Astrocyte (in vitro differentiated cells and primary cell): ENCODE measurements at regions not wholly inside any gene's neighbourhood (a gene's known extent, or its start where the extent isn't known, plus 50 kb on each side); places are given as distances from the start of the nearest gene placed in this dataset.

Experiments
- DNase-seq: peaks from one replicate; pipeline ENCODE4 v3.0.0-alpha.2; 2010; ENCODE audit warnings: low read depth
- FAIRE-seq: peaks from 2 replicates; lab custom pipeline; 2011; peaks lifted over from hg19 to GRCh38; lab: Jason Lieb, UNC
- H2AFZ ChIP-seq: 2 replicates; pipeline ENCODE4 v1.6.0; 2012; ENCODE audit warnings: low read depth, low read length, inconsistent platforms
- H3K27ac ChIP-seq: 2 replicates; pipeline ENCODE4 v1.5.1; 2011; ENCODE audit warnings: low read depth, low read length, inconsistent platforms
- H3K27me3 ChIP-seq: 2 replicates; pipeline ENCODE4 v1.6.0; 2011; ENCODE audit warnings: low read length, inconsistent platforms; ENCODE audit not compliant: insufficient read depth
- H3K36me3 ChIP-seq: 2 replicates; pipeline ENCODE4 v1.5.1; 2011; ENCODE audit warnings: low read length, inconsistent platforms; ENCODE audit not compliant: insufficient read depth
- H3K4me1 ChIP-seq: 2 replicates; pipeline ENCODE4 v1.5.1; 2011; ENCODE audit warnings: low read length, inconsistent platforms; ENCODE audit not compliant: insufficient read depth
- H3K4me2 ChIP-seq: 2 replicates; pipeline ENCODE4 v1.6.0; 2012; ENCODE audit warnings: low read length, inconsistent platforms
- H3K4me3 ChIP-seq: 2 replicates; pipeline ENCODE4 v1.5.1; 2011; ENCODE audit warnings: low read depth, mild to moderate bottlenecking, low read length, inconsistent platforms; ENCODE audit not compliant: insufficient read depth
- H3K79me2 ChIP-seq: 2 replicates; pipeline ENCODE4 v1.6.0; 2012; ENCODE audit warnings: mild to moderate bottlenecking, low read length, inconsistent platforms; ENCODE audit not compliant: insufficient read depth
- H3K9ac ChIP-seq: 2 replicates; pipeline ENCODE4 v1.6.0; 2012; ENCODE audit warnings: mild to moderate bottlenecking, low read length, inconsistent platforms
- H3K9me3 ChIP-seq: 2 replicates; pipeline ENCODE4 v1.5.1; 2012; ENCODE audit warnings: low read depth, mild to moderate bottlenecking, low read length, inconsistent platforms; ENCODE audit not compliant: insufficient read depth
- H4K20me1 ChIP-seq: 2 replicates; pipeline ENCODE4 v1.6.0; 2012; ENCODE audit warnings: low read length, inconsistent platforms; ENCODE audit not compliant: insufficient read depth
- H3K27ac Mint-ChIP-seq: one replicate; pipeline ENCODE4 v1.8.0; 2021; ENCODE audit warnings: mild to moderate bottlenecking, mixed read lengths; ENCODE audit not compliant: unreplicated experiment
- H3K27me3 Mint-ChIP-seq: one replicate; pipeline ENCODE4 v1.8.0; 2021; ENCODE audit warnings: low read depth, mixed read lengths; ENCODE audit not compliant: unreplicated experiment
- H3K36me3 Mint-ChIP-seq: one replicate; pipeline ENCODE4 v1.8.0; 2021; ENCODE audit warnings: low read depth, mixed read lengths; ENCODE audit not compliant: unreplicated experiment
- H3K4me1 Mint-ChIP-seq: one replicate; pipeline ENCODE4 v1.8.0; 2021; ENCODE audit warnings: low read depth, mixed read lengths; ENCODE audit not compliant: unreplicated experiment
- H3K4me3 Mint-ChIP-seq: one replicate; pipeline ENCODE4 v1.8.0; 2021; ENCODE audit warnings: mild to moderate bottlenecking, moderate library complexity, mixed read lengths; ENCODE audit not compliant: unreplicated experiment
- H3K9me3 Mint-ChIP-seq: one replicate; pipeline ENCODE4 v1.8.0; 2021; ENCODE audit warnings: mild to moderate bottlenecking, mixed read lengths; ENCODE audit not compliant: unreplicated experiment
- EZH2 ChIP-seq: IDR thresholded peaks from 2 replicates; pipeline ENCODE4 v1.6.1; 2012; ENCODE audit warnings: mild to moderate bottlenecking, low read length, inconsistent platforms; ENCODE audit not compliant: insufficient read depth
- TF ChIP-seq, protein P1 (sequence below): IDR thresholded peaks from 2 replicates; pipeline ENCODE4 v1.5.1; 2011; ENCODE audit warnings: low read depth, mild to moderate bottlenecking, inconsistent platforms, low read length, moderate library complexity; ENCODE audit not compliant: insufficient read depth

DNA sequence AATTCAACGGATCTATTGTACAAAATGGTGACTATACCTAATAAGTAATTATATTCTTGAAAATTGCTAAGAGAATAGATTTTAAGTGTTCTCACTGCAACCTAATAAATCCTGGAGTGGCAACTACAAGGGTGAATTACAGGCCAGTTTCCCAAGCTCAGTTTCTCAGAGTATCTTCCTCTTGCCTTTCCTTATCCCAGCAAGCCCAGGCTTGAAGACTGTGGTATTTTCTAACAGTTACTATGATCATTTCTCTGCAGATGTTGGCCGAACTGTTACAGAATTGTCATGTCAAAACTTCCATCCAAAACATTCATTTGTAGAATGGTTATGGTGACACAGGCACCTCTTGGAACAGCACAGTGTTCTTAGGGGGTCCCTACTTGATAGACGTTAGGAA is 138.1 kb upstream of the PTCHD4 start:
- H2AFZ ChIP-seq, result no peak overlapping the region
- no peak overlapping the region for H3K4me3 ChIP-seq
- no peak for TF ChIP-seq EZH2
- TF ChIP-seq, protein P1, sequence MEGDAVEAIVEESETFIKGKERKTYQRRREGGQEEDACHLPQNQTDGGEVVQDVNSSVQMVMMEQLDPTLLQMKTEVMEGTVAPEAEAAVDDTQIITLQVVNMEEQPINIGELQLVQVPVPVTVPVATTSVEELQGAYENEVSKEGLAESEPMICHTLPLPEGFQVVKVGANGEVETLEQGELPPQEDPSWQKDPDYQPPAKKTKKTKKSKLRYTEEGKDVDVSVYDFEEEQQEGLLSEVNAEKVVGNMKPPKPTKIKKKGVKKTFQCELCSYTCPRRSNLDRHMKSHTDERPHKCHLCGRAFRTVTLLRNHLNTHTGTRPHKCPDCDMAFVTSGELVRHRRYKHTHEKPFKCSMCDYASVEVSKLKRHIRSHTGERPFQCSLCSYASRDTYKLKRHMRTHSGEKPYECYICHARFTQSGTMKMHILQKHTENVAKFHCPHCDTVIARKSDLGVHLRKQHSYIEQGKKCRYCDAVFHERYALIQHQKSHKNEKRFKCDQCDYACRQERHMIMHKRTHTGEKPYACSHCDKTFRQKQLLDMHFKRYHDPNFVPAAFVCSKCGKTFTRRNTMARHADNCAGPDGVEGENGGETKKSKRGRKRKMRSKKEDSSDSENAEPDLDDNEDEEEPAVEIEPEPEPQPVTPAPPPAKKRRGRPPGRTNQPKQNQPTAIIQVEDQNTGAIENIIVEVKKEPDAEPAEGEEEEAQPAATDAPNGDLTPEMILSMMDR, result no peak
- Mint-ChIP-seq H3K9me3 (no peaks in the 10 kb centered on the region), H3K27me3 (no peaks in the 10 kb centered on the region), H3K4me3 (no peak overlapping the region), H3K27ac (no peak overlapping the region), H3K4me1 (no peaks in the 10 kb centered on the region), H3K36me3 (no peaks in the 10 kb centered on the region)
- H3K79me2 ChIP-seq, result no peaks in the 10 kb centered on the region
- H3K9me3 ChIP-seq, result no peaks in the 10 kb centered on the region
- DNase-seq (no peak), FAIRE-seq (no peak)
- H4K20me1 ChIP-seq, result no peaks in the 10 kb centered on the region
- no peak overlapping the region for H3K4me2 ChIP-seq
- no peak overlapping the region for H3K27ac ChIP-seq
- H3K36me3 ChIP-seq, result no peaks in the 10 kb centered on the region
- H3K27me3 ChIP-seq, result no peaks in the 10 kb centered on the region
- no peaks in the 10 kb centered on the region for H3K4me1 ChIP-seq
- no peak overlapping the region for H3K9ac ChIP-seq

DNA sequence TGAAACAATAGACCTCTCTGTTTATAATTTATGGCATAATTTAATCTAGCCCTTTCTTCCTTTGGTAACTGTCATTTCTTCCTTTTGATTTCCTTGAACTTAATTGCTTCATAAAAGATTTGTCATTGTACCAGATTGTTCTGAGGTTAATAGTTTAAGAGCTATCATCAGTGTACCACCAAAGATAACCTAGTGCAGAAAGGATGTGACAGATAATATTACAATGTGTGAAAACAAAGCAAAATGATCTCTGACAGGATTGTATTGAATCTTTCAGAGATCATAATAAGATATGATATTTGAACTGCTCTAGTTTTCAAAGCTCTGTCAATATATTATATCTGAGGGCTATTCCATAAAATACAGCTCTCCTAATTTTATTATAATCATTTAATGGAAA is 132.1 kb upstream of the PTCHD4 start:
- Histone ChIP-seq H3K9ac (no peak overlapping the region), H3K4me2 (no peak overlapping the region), H2AFZ (no peak overlapping the region), H3K79me2 (no peaks in the 10 kb centered on the region), H3K4me1 (no peaks in the 10 kb centered on the region), H3K9me3 (no peaks in the 10 kb centered on the region), H3K27ac (no peak overlapping the region), H4K20me1 (no peaks in the 10 kb centered on the region), H3K4me3 (no peak overlapping the region), H3K36me3 (no peaks in the 10 kb centered on the region), H3K27me3 (no peaks in the 10 kb centered on the region)
- FAIRE-seq (no peak), DNase-seq (no peak)
- Mint-ChIP-seq H3K36me3 (no peaks in the 10 kb centered on the region), H3K27me3 (no peaks in the 10 kb centered on the region), H3K4me3 (no peak overlapping the region), H3K9me3 (no peaks in the 10 kb centered on the region), H3K27ac (no peak overlapping the region), H3K4me1 (no peaks in the 10 kb centered on the region)
- TF ChIP-seq EZH2, result no peak
- TF ChIP-seq, protein P1, result no peak

DNA sequence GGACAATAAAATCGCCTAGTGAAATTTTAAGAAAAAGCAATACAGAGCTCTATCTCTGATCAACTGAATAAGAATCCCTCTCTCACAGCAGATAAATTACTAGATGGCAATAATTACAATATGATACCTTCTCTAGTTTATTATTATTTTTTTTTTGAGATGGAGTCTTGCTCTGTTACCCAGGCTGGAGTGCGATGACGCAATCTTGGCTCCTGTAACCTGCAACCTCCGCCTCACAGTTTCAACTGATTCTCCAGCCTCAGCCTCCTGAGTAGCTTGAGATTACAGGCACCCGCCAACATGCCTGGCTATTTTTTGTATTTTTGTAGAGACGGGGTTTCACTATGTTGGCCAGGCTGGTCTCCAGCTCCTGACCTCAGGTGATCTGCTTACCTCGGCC is 129.3 kb upstream of the PTCHD4 start:
- H3K9me3 Mint-ChIP-seq, result peaks cover 9% of the 10 kb centered on the region
- Histone ChIP-seq H3K4me2 (no peak overlapping the region), H2AFZ (no peak overlapping the region), H3K4me1 (no peaks in the 10 kb centered on the region), H3K27ac (no peak overlapping the region), H3K9ac (no peak overlapping the region), H3K9me3 (no peaks in the 10 kb centered on the region), H3K36me3 (no peaks in the 10 kb centered on the region), H4K20me1 (no peaks in the 10 kb centered on the region), H3K4me3 (no peak overlapping the region), H3K27me3 (no peaks in the 10 kb centered on the region), H3K79me2 (no peaks in the 10 kb centered on the region)
- H3K27ac Mint-ChIP-seq, result no peak overlapping the region
- H3K36me3 Mint-ChIP-seq, result no peaks in the 10 kb centered on the region
- H3K27me3 Mint-ChIP-seq, result no peaks in the 10 kb centered on the region
- TF ChIP-seq, protein P1, result no peak
- TF ChIP-seq EZH2, result no peak
- FAIRE-seq, result no peak
- no peaks in the 10 kb centered on the region for H3K4me1 Mint-ChIP-seq
- no peak overlapping the region for H3K4me3 Mint-ChIP-seq
- DNase-seq, result no peak
